Erythroblast (primary cell): ENCODE measurements at regions not wholly inside any gene's neighbourhood (a gene's known extent, or its start where the extent isn't known, plus 50 kb on each side); places are given as distances from the start of the nearest gene placed in this dataset.

Source experiments
- GATA1 ChIP-seq: IDR thresholded peaks from 2 replicates; pipeline ENCODE4 v1.6.1; 2011; ENCODE audit warnings: low read depth, mild to moderate bottlenecking, control low read depth, low read length, moderate library complexity
- POLR2A ChIP-seq: IDR thresholded peaks from 2 replicates; pipeline ENCODE4 v1.6.1; 2011; ENCODE audit warnings: mild to moderate bottlenecking, low read length

DNA sequence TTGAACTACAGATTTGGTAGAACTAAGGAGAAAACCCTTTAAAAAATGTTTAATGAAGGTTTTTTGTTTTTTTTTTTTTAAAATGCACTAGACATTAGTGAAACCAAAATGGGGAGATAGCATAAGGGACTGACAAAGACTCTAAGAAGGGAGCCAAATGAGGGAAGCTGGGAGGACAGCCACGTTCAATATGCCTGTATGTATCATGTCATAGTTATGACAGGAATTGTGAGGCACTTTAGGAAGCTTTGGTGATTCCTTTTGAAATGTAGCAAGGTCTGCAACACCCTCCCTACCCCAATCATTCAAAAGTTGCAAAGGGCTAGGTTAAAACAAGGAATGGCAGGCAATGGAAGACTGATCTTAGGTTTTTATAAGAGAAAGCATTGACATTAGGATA lies 526.0 kb downstream of the TLL1 start:
- TF ChIP-seq POLR2A (no peak), GATA1 (no peak)
